Tibial artery (tissue), 4 donors: ENCODE measurements at regions not wholly inside any gene's neighbourhood (a gene's known extent, or its start where the extent isn't known, plus 50 kb on each side); places are given as distances from the start of the nearest gene placed in this dataset.

Experiments
- DNase-seq, 2 donors: peaks; one replicate each; pipeline ENCODE4 v3.0.0-alpha.2; 2019
- H3K27ac ChIP-seq, 2 donors: fragments of 200-600 bp; sonication (generic) in 1 of 2; 1 replicate in 1 of 2; 2 replicates in 1 of 2; pipeline ENCODE4 v1.5.1; 2018 to 2019; ENCODE audit warnings: mild to moderate bottlenecking in 1 of 2
- H3K27me3 ChIP-seq, 2 donors: fragments of 200-600 bp; sonication (generic) in 1 of 2; one replicate each; pipeline versions ENCODE4 v1.5.1 to v1.6.0; 2016 to 2019
- H3K36me3 ChIP-seq, 3 donors: fragments of 200-600 bp; sonication (generic) in 2 of 3; one replicate each; pipeline ENCODE4 v1.5.1; 2016 to 2019; ENCODE audit warnings: mild to moderate bottlenecking in 2 of 3
- H3K4me1 ChIP-seq, 4 donors: fragments of 200-600 bp; sonication (generic) in 2 of 4; 1 replicate in 3 of 4; 2 replicates in 1 of 4; pipeline ENCODE4 v1.5.1; 2016 to 2019
- H3K4me3 ChIP-seq, 2 donors: fragments of 200-600 bp; sonication (generic) in 1 of 2; 1 replicate in 1 of 2; 2 replicates in 1 of 2; pipeline ENCODE4 v1.5.1; 2018 to 2019; ENCODE audit warnings: mild to moderate bottlenecking in 2 of 2
- H3K9me3 ChIP-seq, 3 donors: fragments of 200-600 bp; sonication (generic) in 1 of 3; one replicate each; pipeline ENCODE4 v1.5.1; 2016 to 2019
- intact Hi-C: fragments of 100-400 bp; cut with DNase I; formaldehyde crosslinking; loops from one replicate; pipeline ENCODE4 v1.15.0; 2023; ENCODE audit warnings: low total_unique reads
- TF ChIP-seq, protein P1 (sequence below), 2 experiments: fragments of 200-600 bp in 1 of 2; fragments of 450-650 bp in 1 of 2; IDR thresholded peaks; one replicate each; pipeline ENCODE4 v1.5.1; 2017 to 2019; ENCODE audit warnings: antibody characterized with exemption in 2 of 2, mild to moderate bottlenecking in 1 of 2, moderate library complexity in 1 of 2

DNA sequence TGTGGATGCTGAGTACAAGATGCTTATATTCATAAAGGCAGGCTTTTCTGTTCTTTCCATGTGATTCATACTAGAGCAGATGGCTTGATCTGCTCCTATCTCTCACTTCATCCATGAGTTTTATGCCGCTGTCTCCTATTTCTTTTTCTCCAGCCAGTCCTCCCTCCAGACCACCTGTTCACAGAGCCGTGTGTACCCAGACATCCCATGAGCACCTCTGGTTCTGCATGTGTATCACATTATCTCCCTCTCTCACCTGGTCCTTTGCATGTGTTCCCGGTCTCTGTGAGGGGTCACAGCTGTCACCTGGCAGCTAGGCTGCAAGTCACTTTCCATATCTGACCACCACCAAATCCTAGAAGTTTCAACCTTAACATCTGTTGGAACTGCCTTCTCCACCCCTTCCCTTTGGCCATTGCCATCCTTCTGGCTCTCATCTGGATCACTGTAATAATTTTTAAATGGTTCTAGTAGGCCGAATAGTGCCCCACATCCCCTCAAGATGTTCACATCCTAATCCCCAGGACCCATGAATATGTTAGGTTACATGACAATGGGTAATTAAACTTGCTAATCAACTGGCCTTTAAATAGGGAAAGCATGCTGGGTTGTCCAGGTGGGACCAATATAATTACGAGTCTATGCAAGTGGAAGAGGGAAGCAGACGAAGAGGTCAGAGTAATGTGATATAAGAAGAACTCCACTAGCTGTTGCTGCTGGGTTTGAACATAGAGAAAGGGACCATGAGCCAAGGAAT lies 168.1 kb downstream of the SNAPC1 start:
- Histone ChIP-seq H3K27me3 (no peaks in the 10 kb centered on the region), H3K4me3 (no peak overlapping the region), H3K4me1 (no peaks in the 10 kb centered on the region), H3K27ac (no peak overlapping the region), H3K9me3 (no peaks in the 10 kb centered on the region), H3K36me3 (no peaks in the 10 kb centered on the region)
- TF ChIP-seq, protein P1, sequence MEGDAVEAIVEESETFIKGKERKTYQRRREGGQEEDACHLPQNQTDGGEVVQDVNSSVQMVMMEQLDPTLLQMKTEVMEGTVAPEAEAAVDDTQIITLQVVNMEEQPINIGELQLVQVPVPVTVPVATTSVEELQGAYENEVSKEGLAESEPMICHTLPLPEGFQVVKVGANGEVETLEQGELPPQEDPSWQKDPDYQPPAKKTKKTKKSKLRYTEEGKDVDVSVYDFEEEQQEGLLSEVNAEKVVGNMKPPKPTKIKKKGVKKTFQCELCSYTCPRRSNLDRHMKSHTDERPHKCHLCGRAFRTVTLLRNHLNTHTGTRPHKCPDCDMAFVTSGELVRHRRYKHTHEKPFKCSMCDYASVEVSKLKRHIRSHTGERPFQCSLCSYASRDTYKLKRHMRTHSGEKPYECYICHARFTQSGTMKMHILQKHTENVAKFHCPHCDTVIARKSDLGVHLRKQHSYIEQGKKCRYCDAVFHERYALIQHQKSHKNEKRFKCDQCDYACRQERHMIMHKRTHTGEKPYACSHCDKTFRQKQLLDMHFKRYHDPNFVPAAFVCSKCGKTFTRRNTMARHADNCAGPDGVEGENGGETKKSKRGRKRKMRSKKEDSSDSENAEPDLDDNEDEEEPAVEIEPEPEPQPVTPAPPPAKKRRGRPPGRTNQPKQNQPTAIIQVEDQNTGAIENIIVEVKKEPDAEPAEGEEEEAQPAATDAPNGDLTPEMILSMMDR (IDR thresholded peaks at IDR 0.05) = no peak
- no peak for DNase-seq
- intact Hi-C loops = no loop called here

DNA sequence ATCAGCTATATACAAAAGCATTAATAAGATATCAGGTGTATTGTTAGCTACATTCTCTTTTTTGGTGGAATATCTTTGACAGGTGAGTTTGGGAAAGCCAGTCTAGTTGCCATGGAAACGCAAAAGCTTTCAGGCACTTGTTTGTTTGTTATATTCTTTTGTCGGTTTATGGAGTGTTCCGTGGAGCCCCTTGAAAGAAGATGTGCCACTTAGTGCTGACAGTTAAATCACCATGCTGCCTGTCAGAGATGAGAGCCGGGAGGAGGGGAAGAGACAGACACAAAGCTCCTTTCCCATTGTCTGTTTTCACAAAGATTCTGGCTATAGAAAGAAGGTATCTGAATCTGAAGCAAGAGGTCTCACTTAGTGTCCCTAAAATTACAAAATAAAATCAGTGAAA lies 170.8 kb downstream of the SNAPC1 start:
- H3K9me3 ChIP-seq = no peaks in the 10 kb centered on the region
- no peak for DNase-seq
- no peak overlapping the region for H3K4me3 ChIP-seq
- H3K4me1 ChIP-seq = no peaks in the 10 kb centered on the region
- H3K36me3 ChIP-seq = no peaks in the 10 kb centered on the region
- no peak overlapping the region for H3K27ac ChIP-seq
- no peaks in the 10 kb centered on the region for H3K27me3 ChIP-seq
- TF ChIP-seq, protein P1 (IDR thresholded peaks at IDR 0.05) = no peak
- intact Hi-C loops = no loop called here

DNA sequence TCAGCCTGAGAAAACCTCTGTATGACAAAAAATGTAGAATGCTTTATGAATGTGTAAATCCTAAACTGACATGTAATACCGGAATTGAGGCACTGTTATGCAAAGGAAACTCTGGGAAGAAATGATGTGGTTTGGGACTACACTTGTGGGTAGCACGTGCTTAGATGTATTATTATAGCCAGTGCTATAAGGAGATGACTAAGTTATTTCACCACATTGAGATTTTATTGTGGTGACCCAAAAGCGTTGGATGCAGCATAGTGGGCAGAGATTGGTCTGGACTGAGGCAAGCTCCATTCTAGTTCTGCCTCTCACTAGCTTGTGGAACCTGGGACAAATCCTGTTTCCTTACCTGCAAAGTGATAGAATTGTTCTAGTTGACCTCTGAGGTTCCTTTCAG lies 172.2 kb downstream of the SNAPC1 start:
- DNase-seq = no peak
- no peaks in the 10 kb centered on the region for H3K36me3 ChIP-seq
- H3K9me3 ChIP-seq = no peaks in the 10 kb centered on the region
- TF ChIP-seq, protein P1 (IDR thresholded peaks at IDR 0.05) = no peak
- H3K4me1 ChIP-seq = no peaks in the 10 kb centered on the region
- H3K27ac ChIP-seq = no peak overlapping the region
- H3K27me3 ChIP-seq = no peaks in the 10 kb centered on the region
- intact Hi-C loops = no loop called here
- no peak overlapping the region for H3K4me3 ChIP-seq

DNA sequence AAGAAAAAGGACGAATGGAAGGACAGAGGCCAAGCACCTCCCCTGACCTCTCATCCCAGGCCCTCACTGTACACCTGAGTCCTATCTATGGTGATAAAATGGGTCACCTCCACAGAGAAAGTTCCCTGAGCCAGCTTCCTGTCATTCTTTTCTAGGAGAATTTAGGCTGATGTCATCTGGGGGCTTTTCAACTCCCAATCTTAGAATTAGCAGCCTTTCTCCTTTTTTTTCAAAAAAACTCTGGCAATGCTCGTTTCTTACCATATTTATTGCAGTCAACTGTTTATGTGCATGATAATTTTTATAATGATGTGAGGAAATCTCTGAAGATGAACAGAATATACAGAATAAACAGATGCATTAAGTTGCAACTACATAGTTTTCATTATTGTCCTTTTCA lies 177.6 kb downstream of the SNAPC1 start:
- TF ChIP-seq, protein P1 (IDR thresholded peaks at IDR 0.05) = no peak
- H3K27ac ChIP-seq = no peak overlapping the region

DNA sequence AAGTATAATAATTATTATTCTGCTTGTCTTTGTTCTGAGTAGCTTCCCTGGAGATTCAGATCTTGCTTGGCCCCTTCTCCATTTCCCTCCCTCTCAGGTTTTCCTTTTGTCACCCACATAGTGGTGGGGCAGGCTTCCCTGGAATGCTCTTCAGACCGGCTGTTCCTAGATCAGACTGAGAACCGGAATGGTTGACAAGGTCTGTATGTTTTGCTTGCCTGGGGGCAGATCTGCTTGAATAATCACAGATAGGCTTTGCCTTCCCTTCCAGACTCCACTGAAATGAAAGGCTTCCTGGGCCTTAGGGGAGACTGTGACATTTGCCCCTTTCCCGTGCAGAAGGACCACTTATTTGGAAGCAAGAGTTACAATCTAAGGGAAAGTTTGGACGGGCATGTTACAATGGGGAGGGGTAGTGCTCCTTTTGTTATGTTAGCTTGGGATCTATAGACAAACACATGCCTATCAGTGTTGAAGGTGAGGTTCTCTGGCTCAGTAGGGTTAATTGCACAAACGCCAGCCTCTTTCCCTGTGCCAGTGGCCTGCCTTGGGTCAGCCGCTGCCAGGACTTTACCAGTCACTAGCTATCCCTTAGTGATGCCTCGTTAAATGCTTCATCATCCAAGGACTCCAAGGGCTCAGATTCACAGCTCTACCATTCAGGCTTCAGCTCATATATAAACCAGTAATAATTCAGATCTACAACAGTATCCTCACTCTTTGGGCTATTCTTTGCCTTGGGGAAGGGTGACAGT lies 178.6 kb downstream of the SNAPC1 start:
- H3K4me3 ChIP-seq = no peak overlapping the region
- peaks cover 0 to 3% (median 0%) of the 10 kb centered on the region in 3 donors for H3K9me3 ChIP-seq
- H3K4me1 ChIP-seq = no peaks in the 10 kb centered on the region
- H3K36me3 ChIP-seq = no peaks in the 10 kb centered on the region
- no peaks in the 10 kb centered on the region for H3K27me3 ChIP-seq
- H3K27ac ChIP-seq = no peak overlapping the region
- no peak for DNase-seq
- intact Hi-C loops = no loop called here
- TF ChIP-seq, protein P1 (IDR thresholded peaks at IDR 0.05) = no peak

More for the DNA sequence above, 177.6 kb downstream of the SNAPC1 start:
- Histone ChIP-seq H3K4me3 (no peak overlapping the region), H3K9me3 (peaks cover 0 to 3% (median 0%) of the 10 kb centered on the region in 3 donors), H3K4me1 (no peaks in the 10 kb centered on the region), H3K36me3 (no peaks in the 10 kb centered on the region), H3K27me3 (no peaks in the 10 kb centered on the region)
- no peak for DNase-seq
- intact Hi-C loops = no loop called here
